Endometrium (tissue), 2 donors: ENCODE measurements at regions not wholly inside any gene's neighbourhood (a gene's known extent, or its start where the extent isn't known, plus 50 kb on each side); places are given as distances from the start of the nearest gene placed in this dataset.

Experiments used
- FAIRE-seq: peaks from 2 replicates; lab custom pipeline; 2012; peaks lifted over from hg19 to GRCh38; lab: Jason Lieb, UNC
- donor health status: control.
- donor health status: control.

DNA sequence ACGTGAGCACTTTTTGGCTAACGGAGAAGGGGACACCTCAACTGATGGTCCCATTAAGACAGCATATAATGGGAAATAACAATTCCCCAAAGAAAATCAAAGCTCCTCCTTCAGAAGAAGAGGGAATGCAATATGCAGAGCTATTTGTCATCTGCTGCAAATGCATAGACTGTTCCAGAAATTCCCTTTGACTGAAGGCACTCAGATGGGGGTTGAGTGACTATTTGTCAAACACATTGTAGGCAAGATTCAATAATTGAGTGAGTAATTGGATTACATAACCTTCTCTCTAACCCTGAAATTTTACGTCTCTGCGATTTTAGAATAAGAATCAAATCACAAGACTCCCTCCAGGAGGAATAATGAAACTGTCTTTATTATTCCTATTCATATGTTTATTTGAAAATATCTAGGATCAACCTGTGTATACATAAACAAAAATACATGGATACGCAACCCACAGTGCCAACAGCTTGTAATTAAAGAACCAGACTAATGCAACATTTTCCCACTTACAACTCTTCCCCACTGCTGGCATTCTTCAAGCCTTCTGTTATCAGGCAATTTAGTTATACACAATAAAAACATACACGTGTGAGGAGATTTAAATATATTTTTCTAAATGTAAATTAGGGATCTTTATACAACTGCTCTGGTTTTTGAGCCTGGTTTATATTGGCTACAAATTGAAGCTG lies 256.6 kb downstream of the GBA3 start:
- FAIRE-seq: no peak

DNA sequence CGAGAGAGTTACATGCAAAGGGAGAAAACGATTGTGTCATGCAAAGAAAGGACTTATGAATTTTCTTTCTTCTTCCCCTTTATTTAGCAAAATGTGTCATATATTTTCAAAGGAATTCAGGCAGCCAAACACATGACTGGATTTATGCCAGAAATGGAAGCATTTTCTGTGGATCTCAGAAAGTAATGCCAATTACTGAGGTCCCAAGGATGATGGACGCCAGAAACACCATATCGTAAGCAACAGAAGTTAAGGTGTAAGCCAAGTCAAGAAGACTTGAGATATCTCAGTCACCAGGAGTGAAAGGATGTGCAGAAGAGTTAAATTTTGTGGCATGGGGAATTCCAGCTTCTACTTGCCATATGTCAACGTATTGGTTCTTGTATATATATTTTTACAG lies 255.1 kb downstream of the GBA3 start:
- FAIRE-seq: no peak

GRCh38 chr4:22942920-22943559 lies 250.3 kb downstream of the GBA3 start:
- FAIRE-seq: no peak

- FAIRE-seq: no peak
Measured at GRCh38 chr4:22941688-22942375, 249.1 kb downstream of the GBA3 start.

- FAIRE-seq: no peak
Measured at GRCh38 chr4:22932326-22932725, 239.6 kb downstream of the GBA3 start.

GRCh38 chr4:22922426-22922825 lies 229.7 kb downstream of the GBA3 start:
- no peak for FAIRE-seq

DNA sequence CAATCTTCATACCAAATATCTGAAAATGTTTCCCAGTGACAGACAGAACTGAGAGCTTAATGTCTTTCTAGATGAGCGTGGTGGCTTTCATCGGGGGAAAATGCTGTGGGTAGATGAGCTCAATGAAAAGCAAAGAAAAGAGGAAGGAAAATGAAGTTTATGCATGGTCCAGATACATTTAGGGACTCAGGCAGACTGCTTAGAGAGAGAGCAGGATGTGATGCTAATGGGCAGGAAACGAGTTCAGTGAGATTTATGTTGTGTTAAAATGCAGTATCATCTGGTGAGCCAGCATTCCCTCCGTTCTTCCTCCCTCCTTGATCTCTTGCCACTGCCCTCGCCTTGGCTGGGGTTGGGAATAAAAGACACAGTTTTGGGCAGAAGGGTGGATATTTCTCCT lies 229.2 kb downstream of the GBA3 start:
- FAIRE-seq: no peak

DNA sequence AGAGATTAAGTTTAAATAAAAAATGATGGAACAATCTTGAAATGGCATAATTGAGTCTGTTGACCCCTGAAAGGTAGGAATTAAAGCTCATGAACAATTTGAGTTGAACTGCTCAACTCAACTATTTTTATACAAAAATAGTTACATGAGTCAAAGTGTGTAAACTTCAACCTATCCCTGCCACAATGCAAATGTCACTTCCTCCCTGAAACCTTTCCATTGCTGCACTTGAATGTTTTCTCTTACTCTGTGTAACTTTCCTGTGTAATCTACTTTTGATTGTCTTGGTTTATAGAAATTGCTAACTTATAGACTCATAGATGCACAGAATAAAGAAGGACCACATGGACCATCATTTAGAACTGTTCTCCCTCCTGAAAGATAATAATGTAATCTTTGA lies 218.5 kb downstream of the GBA3 start:
- FAIRE-seq: no peak

GRCh38 chr4:22910200-22910599 lies 217.5 kb downstream of the GBA3 start:
- FAIRE-seq: no peak

GRCh38 chr4:22906045-22906444 lies 213.3 kb downstream of the GBA3 start:
- no peak for FAIRE-seq

DNA sequence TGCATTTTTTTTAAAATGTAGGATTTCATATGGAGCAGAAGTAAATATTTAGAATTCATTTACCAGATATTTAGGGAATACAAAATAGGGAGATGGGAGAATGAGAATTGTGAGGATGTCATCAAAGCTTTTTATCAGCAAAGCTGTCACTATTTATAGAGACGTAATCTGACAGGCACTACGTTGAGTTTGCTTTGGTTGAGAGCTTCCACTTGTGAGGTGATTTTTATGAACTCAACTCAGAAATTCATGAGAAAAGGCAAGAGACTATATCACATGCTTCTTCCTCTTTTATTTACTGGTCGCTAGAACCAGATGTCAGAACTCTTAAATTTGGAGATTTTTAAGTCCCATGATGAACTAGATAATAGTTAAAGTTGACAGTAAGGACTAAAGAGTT lies 211.2 kb downstream of the GBA3 start:
- no peak for FAIRE-seq

- FAIRE-seq: no peak
Measured at GRCh38 chr4:22901631-22902030, 208.9 kb downstream of the GBA3 start.

DNA sequence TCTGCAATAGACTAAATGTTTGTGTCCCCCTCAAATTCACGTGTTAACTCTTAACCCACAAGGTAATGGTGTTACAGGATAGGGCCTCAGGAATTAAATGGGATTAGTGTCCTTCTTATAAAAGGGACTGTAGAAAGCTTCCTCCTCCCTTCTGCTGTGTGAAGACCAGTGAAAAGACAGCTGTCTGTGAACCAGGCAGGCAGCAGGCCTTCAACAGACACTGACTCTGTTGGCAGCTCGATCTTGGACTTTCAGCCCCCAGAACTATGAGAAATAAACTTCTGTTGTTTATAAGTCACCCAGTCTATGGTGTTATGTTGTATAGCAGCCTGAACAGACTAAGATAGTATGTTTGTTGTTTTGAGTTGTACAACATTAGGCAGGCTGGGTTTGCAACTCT lies 208.1 kb downstream of the GBA3 start:
- FAIRE-seq: no peak

DNA sequence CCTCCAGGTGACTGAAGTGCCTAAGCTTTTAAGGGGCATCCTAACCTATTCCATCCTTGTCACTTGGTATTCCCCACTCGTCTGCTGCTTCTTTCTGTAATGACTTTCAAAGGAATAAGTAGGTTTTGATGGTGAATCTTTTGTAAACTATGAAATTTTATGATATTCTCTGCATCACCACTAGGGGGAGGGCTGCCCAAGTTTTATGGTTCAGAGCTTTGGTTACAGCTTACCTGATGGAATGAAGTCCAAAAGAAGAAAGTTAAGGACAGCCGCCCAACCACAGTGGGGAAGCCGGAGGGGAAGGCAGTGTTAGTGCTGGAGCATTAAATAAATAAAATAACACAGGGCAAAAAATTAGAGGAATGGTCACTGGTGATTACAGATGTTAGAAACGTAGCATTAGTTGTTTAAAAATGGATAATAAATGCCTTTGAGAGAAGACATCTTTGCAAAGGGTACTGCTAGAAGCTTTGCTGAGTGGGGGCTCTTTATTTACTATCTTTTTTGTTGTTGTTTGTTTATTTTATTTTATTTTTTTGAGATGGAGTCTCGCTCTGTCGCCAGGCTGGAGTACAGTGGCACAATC lies 204.9 kb downstream of the GBA3 start:
- FAIRE-seq: peak; percentile 26

DNA sequence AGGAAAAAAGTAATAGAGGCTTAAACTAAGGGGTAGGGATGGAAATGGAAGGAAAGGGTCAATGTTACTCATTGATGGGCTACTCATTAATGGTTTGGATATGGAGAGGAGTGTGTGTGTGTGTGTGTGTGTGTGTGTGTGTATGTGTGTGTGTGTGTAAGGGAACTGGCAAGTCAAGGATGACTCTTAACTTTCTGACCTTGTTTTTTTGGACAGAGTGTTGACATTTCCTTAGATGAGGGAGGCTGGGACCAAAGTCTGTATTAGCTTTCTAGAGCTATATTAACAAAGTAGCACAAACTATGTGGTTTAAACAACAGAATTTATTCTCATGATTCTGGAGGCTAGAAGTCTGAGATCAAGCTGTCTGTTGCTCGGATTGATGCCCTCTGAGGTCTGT lies 202.7 kb downstream of the GBA3 start:
- FAIRE-seq: no peak

- no peak for FAIRE-seq
Measured at GRCh38 chr4:22884157-22884556, 191.4 kb downstream of the GBA3 start.

GRCh38 chr4:22881411-22881810 lies 188.7 kb downstream of the GBA3 start:
- FAIRE-seq: no peak

DNA sequence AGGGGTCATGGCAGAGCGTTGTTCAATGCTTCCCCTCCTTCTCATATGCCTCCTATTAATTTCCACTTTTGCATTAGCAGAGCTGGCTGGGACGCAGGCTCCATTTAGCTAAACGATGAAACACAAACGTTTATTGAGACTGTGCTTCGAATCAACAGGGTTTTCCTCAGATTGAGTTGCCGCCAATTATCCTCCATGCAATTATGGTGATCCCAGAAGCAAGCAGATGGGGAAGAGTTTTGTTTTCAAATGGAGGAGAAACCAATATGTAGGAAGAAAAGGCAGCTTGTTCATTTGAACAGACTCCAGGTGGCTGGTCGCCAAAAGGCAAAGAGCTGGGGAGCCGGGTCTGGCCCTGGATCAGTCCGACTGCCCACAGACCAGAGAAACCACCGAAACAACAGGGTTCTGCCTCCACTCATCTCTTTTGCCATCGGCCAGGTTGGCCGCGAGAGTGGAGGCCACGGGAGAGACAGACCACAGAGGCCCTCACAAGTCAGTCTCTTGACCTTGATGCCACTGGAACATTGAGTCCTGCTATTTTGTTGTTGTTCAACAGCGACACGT lies 184.8 kb downstream of the GBA3 start:
- no peak for FAIRE-seq

GRCh38 chr4:22876270-22876669 lies 183.5 kb downstream of the GBA3 start:
- FAIRE-seq: no peak

- no peak for FAIRE-seq
Measured at GRCh38 chr4:22875587-22876257, 183.0 kb downstream of the GBA3 start.

DNA sequence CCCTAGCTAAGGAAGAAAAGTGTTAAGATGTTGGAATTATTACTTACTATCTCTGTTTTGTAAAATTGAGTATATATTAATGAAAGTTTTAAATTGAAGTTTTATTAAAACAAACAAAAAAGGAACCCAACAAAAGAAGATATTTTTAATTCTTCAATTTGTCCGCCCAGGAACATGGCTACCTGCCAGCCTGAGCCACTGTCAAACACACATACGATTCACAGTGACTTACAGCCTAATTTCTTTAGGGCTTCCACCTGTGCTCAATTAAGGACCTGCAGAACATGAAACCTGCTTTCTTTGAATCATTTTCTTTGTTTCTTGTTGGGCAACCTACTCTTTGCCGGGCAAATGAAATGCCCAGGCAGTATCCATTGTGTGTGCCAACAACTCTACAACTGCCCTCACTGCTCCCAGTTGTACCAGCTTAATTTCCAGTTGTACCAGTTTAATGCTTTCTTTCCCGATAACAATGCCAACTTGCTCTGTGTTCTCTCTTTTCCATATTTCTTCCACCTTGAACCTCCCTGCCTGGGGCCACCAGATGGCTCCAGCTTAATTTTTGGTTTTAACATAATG lies 181.7 kb downstream of the GBA3 start:
- no peak for FAIRE-seq

GRCh38 chr4:22873899-22874298 lies 181.2 kb downstream of the GBA3 start:
- no peak for FAIRE-seq
